ENCODE measurements at regions not wholly inside any gene's neighbourhood (a gene's known extent, or its start where the extent isn't known, plus 50 kb on each side); places are given as distances from the start of the nearest gene placed in this dataset.
A peak's percentile ranks its signal among the peaks of the same experiment; 100 is the strongest.
"Not testable (repeated sequence)": the region's sequence is repeated elsewhere in the genome, so short reads cannot be mapped to it uniquely, and the experiment has no call there.

DNA sequence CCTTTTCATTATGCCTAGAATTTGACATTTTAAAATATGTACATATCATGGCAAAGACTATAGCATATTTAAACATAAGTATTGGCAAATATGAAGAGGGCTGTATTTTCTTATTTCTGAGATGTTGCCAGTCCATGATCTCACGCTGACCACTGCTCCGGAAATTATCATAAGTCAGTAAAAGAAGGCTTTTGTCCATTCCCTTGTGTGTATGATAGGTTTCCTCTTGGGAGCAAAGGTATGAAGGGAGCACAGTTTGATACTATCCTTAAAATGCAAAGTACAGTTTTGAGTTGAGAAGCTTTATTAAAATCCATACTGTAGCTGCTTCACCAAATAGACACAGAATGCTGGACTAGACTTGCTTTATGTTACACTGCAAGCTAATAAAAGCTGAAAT is 52.6 kb upstream of the AGA start:
- no peak for DNase-seq

DNA sequence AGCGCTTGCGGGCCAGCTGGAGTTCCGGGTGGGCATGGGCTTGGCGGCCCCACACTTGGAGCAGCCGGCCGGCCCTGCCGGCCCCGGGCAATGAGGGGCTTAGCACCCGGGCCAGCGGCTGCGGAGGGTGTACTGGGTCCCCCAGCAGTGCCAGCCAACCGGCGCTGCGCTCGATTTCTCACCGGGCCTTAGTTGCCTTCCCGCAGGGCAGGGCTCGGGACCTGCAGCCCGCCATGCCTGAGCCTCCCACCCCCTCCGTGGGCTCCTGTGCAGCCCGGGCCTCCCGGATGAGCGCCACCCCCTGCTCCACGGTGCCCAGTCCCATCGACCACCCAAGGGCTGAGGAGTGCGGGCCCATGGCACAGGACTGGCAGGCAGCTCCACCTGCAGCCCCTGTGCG is 53.4 kb upstream of the AGA start:
- DNase-seq: not testable (repeated sequence)

DNA sequence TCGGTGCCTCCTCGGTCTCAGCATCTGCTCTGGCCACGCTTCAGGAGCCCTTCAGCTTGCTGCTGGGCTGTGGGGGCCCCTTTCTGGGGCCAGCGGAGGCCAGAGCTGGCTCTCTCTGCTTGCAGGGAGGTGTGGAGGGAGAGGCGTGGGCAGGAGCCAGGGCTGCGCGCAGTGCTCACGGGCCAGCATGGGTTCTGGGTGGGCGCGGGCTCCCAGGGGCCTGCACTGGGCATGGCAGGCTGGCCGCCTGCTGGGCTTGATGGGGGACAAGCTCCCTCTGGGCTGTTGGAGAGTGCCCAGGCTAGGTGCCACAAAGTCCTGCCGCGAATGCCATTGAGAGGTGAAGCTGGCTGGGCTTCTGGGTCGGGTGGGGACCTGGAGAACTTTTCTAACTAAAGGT is 57.3 kb upstream of the AGA start:
- no peak for DNase-seq

DNA sequence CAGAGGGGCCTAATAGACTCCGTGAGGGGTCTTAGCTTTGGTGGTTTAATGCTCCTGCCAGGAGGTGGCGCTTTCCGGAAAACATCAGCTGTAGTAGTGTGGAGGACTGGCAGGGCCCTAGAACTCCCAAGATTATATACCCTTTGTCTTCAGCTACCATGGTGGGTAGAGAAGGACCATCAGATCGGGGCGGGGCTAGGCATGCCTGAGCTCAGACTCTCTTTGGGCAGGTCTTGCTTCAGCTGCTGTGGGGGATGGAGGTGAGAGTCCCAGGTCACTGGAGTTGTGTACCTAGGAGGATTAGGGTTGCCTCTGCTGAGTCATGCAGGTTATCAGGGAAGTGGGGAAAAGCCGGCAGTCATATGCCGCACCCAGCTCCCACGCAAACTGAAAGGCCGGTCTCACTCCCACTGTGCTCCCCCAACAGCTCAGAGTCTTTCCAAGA is 63.0 kb upstream of the AGA start:
- no peak for DNase-seq

DNA sequence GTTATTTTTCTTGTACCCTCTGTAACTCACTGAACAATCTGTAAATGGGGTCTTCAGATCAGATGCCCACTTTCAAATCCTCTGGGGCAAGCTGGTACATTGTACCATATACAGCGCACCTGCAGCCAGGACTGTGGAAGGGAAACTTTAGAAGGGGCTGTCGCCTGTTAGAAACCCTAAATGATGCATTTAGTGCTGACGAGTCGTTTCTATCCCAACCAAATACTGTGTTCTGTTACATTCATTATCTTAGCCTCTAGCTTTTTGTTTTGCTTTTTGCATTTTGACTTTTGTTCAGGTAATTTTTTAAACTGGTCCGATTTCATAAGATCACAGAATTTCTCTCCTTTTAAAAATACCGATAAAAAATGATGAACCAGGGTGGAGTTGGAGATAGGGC is 66.4 kb upstream of the AGA start:
- no peak for DNase-seq

DNA sequence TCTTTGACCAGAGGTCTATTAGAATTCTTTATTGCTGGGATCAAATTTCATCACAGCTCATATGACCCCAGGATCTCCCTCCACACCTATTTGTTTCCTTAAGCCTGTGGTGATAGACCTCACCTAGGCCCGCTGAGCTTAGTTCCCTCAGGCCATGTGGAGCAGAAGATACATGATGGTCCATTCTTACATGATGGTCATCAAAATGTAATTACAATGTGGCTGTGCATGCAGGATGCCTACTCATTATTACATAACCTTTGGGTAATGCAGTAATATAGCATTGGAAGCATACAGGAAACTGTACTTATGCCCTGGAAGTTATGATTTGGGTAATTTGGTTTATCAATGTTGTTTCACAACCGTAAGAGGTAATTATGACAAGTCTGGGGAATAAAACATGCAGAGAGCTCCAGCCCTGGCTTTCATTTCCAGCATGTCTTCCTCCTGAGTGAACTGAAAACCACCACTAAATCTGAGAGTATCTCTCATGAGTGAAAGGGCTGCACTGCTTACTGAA is 67.0 kb upstream of the AGA start:
- no peak for DNase-seq

DNA sequence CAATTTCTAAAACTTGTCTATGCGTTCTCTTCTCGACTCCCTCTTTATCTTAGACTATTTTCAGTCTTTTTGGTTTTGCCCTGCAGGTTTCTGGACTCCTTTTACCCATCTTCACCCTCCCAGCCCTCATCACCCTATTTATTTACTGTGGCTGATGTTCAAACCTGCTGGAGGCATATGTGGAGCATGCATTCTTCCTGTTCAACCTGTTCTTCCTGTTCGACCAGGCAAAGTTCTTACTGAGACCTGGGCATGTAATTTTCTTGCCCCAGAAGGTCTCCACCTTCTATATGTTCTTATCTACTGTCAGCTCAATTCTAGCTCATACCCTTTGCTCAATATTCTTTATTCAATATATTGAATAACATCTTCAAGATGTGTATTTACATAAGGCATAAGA is 69.4 kb upstream of the AGA start:
- no peak for DNase-seq

DNA sequence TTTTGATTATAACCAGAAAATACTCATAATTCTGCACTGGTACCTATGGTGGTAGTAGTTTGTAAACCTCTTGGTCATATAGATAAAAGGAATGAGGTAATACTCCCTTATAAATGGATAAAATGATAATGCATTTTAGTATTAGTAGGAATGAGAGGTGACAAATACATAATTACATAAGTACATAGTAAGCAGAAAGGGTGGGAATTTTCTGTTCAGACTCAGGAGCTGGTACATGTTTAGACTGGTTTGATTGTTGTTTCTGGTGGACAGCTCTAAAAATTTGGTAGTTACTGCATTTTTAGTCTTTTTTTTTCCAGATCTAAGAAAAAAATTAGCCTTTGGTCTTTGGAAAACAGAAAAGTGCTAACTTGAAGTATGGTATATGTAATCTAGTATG is 70.4 kb upstream of the AGA start:
- no peak for DNase-seq

DNA sequence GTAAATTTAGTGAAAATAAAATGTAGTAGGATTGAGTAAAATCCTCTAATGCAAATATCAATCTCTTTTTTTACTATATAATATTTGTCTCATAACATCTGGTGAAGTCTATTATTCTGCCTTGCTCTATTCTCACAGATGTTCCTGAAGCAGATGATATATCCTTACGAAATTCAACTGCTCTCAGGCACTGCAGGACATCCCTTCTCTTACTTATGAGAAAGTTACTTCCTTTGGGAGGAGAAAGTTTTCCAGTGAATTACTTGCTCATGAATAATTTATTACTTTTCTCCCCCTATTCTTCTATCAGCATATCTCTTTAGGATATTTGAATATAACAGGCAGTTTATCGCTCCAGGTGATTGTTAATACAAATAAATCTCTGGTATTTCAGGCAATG is 75.6 kb upstream of the AGA start:
- no peak for DNase-seq

DNA sequence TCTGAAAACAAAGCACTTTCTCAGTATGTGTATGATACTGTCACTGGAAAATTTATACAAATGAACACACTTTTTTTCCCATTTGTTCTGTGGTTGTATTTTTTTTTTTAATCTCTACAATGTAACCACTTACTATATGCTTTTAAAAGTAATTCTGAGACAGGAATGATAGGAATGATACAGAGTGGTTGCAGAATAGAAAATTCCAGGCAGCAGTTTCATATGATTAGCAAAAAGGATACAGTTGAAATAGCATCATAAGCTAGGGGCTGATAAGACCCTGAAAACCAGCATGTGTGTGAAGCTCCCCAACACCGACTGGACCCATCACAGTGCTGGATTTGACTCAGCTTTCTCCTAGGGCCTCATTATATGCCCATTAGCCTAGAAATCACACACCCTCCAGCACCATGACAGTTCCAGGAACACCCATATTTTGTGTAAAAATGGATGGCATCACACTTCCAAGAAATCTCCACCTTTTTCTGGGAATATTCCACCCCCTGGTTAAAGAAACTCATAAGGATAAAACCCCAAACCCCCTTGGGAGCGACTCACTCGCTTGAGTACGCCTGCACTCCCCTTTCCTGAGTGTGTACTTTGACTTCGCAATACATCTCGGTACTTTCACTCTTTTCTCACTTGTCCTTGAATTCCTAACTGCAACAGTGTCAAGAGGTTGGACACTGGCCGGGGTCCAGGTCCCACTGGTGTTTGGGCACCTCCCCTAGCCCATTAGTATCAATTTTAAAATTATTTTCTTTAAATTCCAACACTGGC is 77.4 kb upstream of the AGA start:
- DNase-seq: no peak

DNA sequence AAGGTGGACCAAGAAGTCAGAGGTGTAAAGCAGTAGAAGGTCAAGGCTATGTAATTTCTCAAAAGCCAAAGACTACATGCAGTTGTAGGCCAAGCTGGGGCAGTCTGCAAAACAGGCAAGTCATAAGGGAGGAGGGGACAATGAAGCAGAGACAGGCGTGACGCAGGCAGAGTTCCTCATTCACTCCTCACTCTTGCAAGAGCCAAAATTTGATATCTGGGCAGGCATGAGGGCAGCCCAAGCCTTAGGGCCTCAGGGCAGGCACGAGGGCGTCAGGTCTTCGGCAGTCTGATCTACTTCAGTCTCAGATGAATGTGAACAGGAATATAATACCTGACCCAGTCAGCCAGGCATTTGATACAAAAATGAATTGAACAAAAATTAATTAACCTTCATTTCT is 86.4 kb upstream of the AGA start:
- no peak for DNase-seq

DNA sequence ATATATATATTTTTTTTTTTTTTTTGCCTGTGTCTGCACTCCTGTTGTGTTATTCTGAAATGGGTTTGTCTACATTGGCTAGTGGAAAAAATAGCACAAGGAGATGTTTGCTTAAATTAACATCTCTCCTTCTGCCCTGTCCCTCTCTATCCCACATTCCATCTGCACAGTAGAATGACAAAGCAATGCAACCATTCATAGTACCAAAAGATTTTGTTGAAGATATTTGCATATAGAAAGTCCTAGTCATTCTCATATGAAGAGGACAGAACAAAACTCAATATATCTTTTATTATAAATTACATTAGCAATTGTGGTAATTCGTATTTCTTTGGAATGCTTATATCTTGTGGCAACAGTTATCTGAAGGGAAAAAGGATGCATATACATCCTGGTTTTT is 88.3 kb upstream of the AGA start:
- no peak for DNase-seq

DNA sequence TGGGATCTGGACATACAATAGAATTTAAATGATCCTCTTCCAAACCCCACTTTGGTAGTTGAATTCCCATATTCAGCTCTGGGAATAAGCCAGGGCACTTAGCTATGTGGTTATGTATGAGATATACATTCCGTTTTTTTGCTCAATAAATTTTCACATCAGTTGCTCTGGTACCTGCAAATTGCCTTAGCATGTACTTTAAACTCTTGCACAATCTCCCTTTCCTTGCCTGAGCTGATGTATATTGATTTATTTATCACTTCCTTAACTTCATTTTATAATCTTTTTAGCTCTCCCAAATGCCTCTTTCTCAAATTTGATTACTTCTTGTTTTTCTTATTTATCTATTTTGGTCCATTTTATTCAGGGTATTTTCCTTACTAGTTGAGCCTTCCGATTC is 90.1 kb upstream of the AGA start:
- DNase-seq: no peak

DNA sequence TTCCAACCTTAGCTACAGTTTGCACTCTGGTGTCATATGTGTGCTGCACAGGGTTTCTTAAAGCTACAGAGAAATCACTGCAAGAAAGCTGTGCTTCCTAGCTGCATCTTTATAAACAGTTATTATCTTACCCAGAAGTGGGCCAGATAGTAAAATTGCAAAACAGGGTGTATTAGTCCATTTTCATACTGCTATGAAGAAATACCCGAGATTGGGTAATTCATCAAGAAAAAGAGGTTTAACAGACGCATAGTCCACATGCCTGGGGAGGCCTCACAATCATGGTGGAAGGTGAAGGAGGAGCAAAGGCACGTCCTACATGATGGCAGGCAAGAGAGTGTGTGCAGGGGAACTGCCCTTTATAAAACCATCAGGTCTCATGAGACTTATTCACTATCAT is 92.6 kb upstream of the AGA start:
- peak in 1 of 2 donors; percentile 28 for DNase-seq

DNA sequence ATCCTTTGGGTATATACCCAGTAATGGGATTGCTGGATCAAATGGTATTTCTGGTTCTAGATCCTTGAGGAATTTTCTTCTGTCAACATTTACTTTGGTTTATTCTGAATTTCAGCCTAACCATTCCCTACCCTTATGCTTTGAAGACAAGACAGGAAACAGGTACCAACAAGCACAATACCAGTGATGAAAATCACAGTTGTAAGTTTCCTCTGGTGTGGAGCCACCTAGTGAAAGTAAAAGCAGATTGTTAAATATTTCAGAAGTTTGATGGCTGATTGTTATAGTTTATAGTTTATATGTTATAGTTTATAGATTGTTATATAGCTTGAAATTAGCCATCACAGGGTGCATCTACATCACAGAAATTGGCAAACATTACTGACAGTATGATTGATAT is 104.5 kb upstream of the AGA start:
- DNase-seq: no peak

DNA sequence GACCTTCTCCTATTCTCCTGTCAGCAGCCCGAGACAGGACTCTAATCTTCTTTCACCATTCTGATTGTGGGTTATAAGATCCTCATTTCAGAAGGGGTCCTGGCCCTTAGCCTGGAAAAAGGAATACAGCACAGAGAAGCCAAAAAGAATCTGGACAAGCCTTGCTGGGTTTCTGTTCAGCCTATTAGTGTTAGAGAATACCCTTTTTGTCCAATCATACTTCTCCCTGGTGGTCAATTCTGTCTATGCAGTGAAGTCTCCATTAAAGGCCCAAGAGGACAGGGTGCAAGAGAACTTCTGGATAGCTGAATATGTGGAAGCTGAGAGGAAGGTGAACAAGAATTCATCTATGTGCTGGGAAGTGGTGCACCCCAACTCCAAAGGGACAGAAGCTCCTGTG is 105.7 kb upstream of the AGA start:
- DNase-seq: no peak

DNA sequence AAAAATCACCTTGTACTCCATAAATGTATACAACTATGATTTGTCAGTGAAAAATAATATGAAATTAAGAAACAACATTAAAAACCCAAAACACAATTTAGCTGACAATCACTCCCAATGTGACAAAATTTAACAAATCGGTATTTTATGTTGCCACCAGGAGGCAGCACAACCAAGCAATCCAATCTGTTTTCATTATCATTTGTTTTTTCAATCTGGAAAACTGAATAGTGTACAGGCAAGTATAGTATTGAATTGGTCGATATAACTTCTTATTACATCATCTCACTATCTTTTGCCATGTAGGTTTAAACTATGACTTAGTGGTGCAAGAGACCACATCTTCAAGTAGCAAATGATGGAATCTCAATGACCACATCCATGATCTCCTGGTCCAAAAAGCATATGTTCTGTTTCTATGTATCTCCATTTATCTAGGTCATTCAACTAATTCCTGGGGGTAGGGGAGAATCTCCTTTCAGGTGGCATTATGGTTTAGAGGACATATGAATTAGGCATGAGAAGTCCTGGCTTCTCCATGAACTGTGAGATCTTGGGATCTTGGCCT is 112.9 kb upstream of the AGA start:
- peak; percentile 11 to 19 for DNase-seq

DNA sequence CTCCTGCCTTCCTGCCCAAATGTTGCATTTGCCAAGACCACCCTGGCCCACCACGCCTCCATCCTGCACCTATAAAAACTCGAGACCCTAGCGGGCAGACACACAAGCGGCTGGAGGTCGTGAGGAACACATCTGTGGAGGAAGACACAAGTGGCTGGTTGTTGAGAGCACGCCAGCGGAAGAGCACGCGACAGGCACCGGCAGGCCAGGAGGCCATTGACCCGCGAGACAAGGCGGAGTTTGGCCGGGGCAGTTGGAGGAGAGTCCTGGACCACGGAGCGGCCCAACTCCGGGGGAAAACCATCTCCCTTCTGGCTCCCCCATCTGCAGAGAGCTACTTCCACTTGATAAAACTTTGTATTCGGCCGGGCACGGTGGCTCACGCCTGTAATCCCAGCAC is 115.2 kb upstream of the AGA start:
- DNase-seq: no peak

DNA sequence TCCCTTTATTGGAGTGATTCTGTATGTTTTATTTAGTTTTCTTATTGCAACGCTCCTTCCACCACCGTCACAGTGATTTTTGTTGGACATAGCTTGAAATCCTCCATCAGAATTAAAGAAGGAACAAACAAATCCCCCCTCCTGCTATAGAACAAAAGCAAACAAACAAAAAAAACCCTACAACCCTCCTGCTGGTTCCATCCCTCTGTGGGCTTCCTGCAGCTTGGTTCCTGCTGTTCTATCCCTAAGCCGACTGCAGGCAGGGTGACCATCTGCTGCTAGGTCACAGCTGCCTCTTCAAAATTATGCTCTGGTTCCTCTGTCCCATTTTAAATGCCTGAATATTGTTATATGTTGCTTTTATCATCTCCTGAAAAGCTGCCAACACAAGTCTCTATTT is 116.8 kb upstream of the AGA start:
- no peak for DNase-seq

DNA sequence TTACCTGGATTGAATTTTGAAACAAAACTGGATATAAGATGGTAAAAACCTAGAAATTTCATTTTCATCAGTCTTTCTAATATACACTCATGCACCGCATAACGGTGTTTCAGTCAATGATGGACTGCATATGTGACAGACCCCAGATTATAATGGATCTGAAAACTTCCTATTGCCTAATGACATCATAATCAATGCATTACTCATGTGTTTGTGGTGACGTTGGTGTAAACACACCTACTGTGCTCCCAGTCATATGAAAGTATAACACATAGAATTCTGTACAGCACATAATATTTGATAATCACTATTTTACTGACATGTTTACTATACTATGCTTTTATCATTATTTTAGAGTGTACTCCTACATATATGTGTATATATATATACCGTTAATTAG is 119.9 kb upstream of the AGA start:
- no peak for DNase-seq

DNA sequence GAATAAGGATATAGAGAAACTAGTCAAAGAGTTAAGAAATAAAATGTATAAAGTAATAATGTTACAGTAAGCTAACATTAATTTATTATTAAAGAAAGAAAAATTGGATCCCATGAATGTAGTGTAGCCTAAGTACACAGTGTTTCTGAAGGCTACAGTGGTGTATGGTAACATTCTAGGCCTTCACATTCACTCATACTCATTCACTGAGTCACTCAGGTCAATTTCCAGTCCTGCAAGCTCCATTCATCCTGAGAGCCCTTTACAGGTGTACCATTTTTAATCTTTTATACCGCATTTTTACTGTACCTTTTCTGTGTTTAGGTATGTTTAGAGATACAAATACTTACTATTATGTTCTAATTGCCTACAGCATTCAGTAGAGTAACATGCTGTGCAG is 120.6 kb upstream of the AGA start:
- no peak for DNase-seq

DNA sequence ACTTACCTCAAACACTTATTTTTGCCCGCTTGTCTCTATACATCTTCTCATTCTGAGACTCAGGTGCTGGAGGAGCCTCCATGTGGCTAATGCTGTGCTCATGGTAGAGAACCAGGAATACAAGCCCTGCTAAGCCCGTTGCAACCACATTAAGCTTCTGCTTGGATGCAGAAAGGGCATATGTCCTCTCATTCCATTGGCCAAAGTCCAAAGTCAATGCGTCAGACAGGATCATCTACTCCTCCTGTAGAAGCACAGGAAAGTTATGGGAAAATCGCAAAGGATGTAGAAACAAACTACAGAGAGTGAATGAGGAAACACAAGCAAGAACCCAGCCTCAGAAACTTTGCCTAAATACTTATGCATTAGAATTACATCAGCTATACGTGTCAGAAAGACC is 124.5 kb upstream of the AGA start:
- DNase-seq: no peak

DNA sequence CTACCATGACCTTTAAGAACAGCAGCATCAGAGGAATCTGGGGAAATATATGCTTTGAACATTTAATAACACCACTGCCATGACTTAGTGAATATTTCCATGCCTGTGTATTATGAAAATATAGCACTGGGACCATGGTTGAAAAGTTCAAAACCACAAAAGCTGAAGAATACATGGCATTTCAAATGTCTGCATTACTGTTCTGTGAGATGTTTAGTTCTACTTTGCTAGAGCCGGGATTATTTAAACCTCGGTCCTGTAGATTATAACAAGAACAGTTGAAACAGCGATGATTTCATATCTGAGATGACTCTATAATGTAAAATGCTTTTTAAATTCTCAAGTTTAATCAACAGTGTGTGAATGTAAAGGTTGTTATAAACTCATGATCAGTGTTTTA is 126.7 kb upstream of the AGA start:
- DNase-seq: no peak

DNA sequence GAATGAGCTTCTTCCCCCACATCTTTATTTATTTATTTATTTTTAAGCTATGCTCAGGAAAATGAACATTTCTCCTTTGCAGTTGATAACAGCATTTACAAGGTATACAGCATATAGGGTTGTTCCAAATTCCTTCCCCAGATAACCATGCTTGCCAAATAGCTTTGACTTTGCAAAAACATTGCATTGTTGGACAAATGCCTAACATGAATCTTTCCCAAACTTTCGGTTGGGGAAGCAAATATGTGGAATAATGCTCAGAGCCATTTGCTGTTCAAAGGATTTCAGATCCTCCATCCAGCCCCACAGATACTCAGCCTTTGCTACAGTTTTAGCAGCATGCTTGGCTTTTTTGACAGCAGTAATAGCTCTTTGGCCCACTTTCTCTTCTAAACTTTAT is 127.2 kb upstream of the AGA start:
- no peak for DNase-seq

DNA sequence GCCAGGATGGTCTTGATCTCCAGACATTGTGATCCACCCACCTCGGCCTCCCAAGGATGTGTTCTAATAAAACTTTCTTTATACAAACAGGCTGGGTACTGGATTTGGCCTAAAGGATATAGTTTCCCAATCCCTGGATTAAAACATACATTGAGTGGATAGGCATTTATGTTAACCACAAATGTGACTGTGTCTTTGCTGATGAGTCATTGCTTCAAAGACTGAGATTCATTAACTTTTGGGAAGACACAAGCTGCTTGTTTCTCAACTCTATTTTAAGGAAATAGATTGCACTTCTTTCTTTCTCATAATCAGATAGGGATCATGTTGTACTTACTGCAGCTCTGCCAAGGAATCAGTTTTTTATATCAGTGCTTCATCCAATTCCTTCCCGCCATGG is 131.3 kb upstream of the AGA start:
- peak in 1 of 2 donors; percentile 12 for DNase-seq
